ENCODE measurements at regions not wholly inside any gene's neighbourhood (a gene's known extent, or its start where the extent isn't known, plus 50 kb on each side); places are given as distances from the start of the nearest gene placed in this dataset.
"Not testable (repeated sequence)": the region's sequence is repeated elsewhere in the genome, so short reads cannot be mapped to it uniquely, and the experiment has no call there.

- Histone ChIP-seq H3K36me3 (no peaks in the 10 kb centered on the region), H3K27ac (no peak overlapping the region), H3K4me1 (no peaks in the 10 kb centered on the region), H3K27me3 (no peaks in the 10 kb centered on the region), H3K9me3 (no peaks in the 10 kb centered on the region), H3K4me3 (no peak overlapping the region)
- intact Hi-C loops (cut with DNase I), result no loop called here
- DNase-seq (ENCODE audit: low spot score in 2 of 2), result no peak
- no peak for TF ChIP-seq CTCF (IDR thresholded peaks at IDR 0.05)
Observed at GRCh38 chr12:131403676-131404075, 307.2 kb upstream of the SFSWAP start.

- no peaks in the 10 kb centered on the region for H3K4me1 ChIP-seq
- H3K9me3 ChIP-seq, result no peaks in the 10 kb centered on the region
- no peak overlapping the region for H3K4me3 ChIP-seq
- intact Hi-C loops (cut with DNase I), result no loop called here
- H3K36me3 ChIP-seq, result no peaks in the 10 kb centered on the region
- no peak for DNase-seq (ENCODE audit: low spot score in 2 of 2)
- no peak for TF ChIP-seq CTCF (IDR thresholded peaks at IDR 0.05)
- H3K27ac ChIP-seq, result no peak overlapping the region
- no peaks in the 10 kb centered on the region for H3K27me3 ChIP-seq
Observed at GRCh38 chr12:131404705-131405104, 306.2 kb upstream of the SFSWAP start.

GRCh38 chr12:131407221-131408035, 303.5 kb upstream of the SFSWAP start:
- no peaks in the 10 kb centered on the region for H3K4me1 ChIP-seq
- no peaks in the 10 kb centered on the region for H3K36me3 ChIP-seq
- intact Hi-C loops (cut with DNase I), result no loop called here
- H3K4me3 ChIP-seq, result no peak overlapping the region
- no peak overlapping the region for H3K27ac ChIP-seq
- DNase-seq (ENCODE audit: low spot score in 2 of 2), result no peak
- H3K9me3 ChIP-seq, result no peaks in the 10 kb centered on the region
- no peak for TF ChIP-seq CTCF (IDR thresholded peaks at IDR 0.05)
- H3K27me3 ChIP-seq, result no peaks in the 10 kb centered on the region

GRCh38 chr12:131408036-131408365, 302.9 kb upstream of the SFSWAP start:
- no peak overlapping the region for H3K27ac ChIP-seq
- intact Hi-C loops (cut with DNase I), result no loop called here
- DNase-seq (ENCODE audit: low spot score in 2 of 2), result no peak
- no peaks in the 10 kb centered on the region for H3K4me1 ChIP-seq
- no peak for TF ChIP-seq CTCF (IDR thresholded peaks at IDR 0.05)
- H3K9me3 ChIP-seq, result no peaks in the 10 kb centered on the region
- H3K4me3 ChIP-seq, result no peak overlapping the region
- H3K27me3 ChIP-seq, result no peaks in the 10 kb centered on the region
- H3K36me3 ChIP-seq, result no peaks in the 10 kb centered on the region

GRCh38 chr12:131408484-131408883, 302.4 kb upstream of the SFSWAP start:
- Histone ChIP-seq H3K27ac (no peak overlapping the region), H3K27me3 (no peaks in the 10 kb centered on the region), H3K36me3 (no peaks in the 10 kb centered on the region), H3K4me1 (no peaks in the 10 kb centered on the region), H3K4me3 (no peak overlapping the region), H3K9me3 (no peaks in the 10 kb centered on the region)
- intact Hi-C loops (cut with DNase I), result no loop called here
- DNase-seq (ENCODE audit: low spot score in 2 of 2), result no peak
- no peak for TF ChIP-seq CTCF (IDR thresholded peaks at IDR 0.05)

- Histone ChIP-seq H3K27ac (no peak overlapping the region), H3K36me3 (no peaks in the 10 kb centered on the region), H3K4me3 (no peak overlapping the region), H3K4me1 (no peaks in the 10 kb centered on the region), H3K9me3 (no peaks in the 10 kb centered on the region), H3K27me3 (no peaks in the 10 kb centered on the region)
- TF ChIP-seq CTCF (IDR thresholded peaks at IDR 0.05), result no peak
- no peak for DNase-seq (ENCODE audit: low spot score in 2 of 2)
- intact Hi-C loops (cut with DNase I), result no loop called here
Observed at GRCh38 chr12:131409211-131409610, 301.7 kb upstream of the SFSWAP start.

GRCh38 chr12:131411827-131412226, 299.1 kb upstream of the SFSWAP start:
- intact Hi-C loops (cut with DNase I); H3K4me3 ChIP-seq; H3K27me3 ChIP-seq; DNase-seq (ENCODE audit: low spot score in 2 of 2); H3K4me1 ChIP-seq; H3K9me3 ChIP-seq; H3K36me3 ChIP-seq; H3K27ac ChIP-seq: not testable (repeated sequence)

All from ascending aorta (tissue), 2 donors.